ENCODE measurements at regions not wholly inside any gene's neighbourhood (a gene's known extent, or its start where the extent isn't known, plus 50 kb on each side); places are given as distances from the start of the nearest gene placed in this dataset.
"Not testable (repeated sequence)": the region's sequence is repeated elsewhere in the genome, so short reads cannot be mapped to it uniquely, and the experiment has no call there.

DNA sequence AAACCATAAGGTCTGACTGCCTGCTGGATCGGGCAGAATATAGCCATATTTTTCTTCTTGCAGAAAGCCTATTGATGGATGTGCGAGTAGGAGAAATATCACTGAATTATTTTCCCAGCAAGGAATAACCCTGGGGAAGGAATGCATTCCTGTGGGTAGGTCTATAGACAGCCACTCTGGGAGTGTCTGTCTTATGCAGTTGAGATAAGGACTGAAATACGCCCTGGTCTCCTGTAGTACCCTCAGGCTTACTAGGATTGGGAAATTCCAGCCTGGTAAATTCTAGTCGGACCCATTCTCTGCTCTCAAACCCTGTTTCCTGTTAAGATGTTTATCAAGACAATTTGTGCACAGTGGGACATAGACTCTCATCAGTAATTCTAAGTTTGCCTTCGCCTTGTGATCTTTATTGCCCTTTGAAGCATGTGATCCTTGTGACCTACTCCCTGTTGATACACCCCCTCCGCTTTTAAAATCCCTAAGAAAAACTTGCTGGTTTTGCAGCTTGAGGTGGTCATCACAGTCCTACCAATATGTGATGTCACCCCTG, 506.3 kb downstream of the SOX11 start:
- WGBS, 2 experiments (ENCODE audit: extremely low coverage in 1 of 2, insufficient coverage in 1 of 2, insufficient read length in 1 of 2, insufficient replicate concordance in 2 of 2, low coverage in 1 of 2, low lambda C conversion rate in 2 of 2, missing lambda C conversion rate in 1 of 2), result 96% methylated on average over 6 of the region's 6 CpGs; no CpG with 5 or more reads in 1 of the 2 experiments
- H3K9ac ChIP-seq (replicated peaks in 1 of 4; ENCODE audit: extremely low read depth in 1 of 4, low read depth in 3 of 4, low read length in 3 of 4); H3K23ac ChIP-seq (ENCODE audit: insufficient read length); H3K4me3 ChIP-seq (ENCODE audit: extremely low read depth in 1 of 4, insufficient read depth in 2 of 4, low read depth in 3 of 4, low read length in 4 of 4); H3K27me3 ChIP-seq (replicated peaks in 1 of 4; ENCODE audit: control insufficient read depth in 3 of 4, extremely low read depth in 1 of 4, insufficient read depth in 3 of 4, low read length in 3 of 4); H4K5ac ChIP-seq (ENCODE audit: insufficient read length, low read depth, low read length); H3K4ac ChIP-seq (replicated peaks; ENCODE audit: insufficient read length, low read depth, low read length); H2BK15ac ChIP-seq (ENCODE audit: low read length); FAIRE-seq; H3K4me2 ChIP-seq (ENCODE audit: insufficient read depth in 1 of 2, low read depth in 2 of 2, low read length in 2 of 2); CTCF ChIA-PET (ENCODE audit: partially characterized antibody); H2BK5ac ChIP-seq (ENCODE audit: low read depth, low read length); H3K9me3 ChIP-seq (ENCODE audit: insufficient read depth in 2 of 2, low read depth in 1 of 2, low read length in 1 of 2); H2BK20ac ChIP-seq (ENCODE audit: low read length); H3K14ac ChIP-seq (ENCODE audit: insufficient read length); H2AK5ac ChIP-seq (ENCODE audit: low read depth, low read length); H2AFZ ChIP-seq (ENCODE audit: low read length); DNase-seq (ENCODE audit: low read depth in 1 of 2, low spot score in 2 of 2); H3K23me2 ChIP-seq (ENCODE audit: low read depth, low read length); H4K8ac ChIP-seq (ENCODE audit: extremely low read depth, insufficient read depth, low read length); H3K27ac ChIP-seq (ENCODE audit: low read depth, low read length); H3K18ac ChIP-seq (ENCODE audit: extremely low read depth, low read length); H2BK120ac ChIP-seq (replicated peaks; ENCODE audit: low read depth, low read length); H4K20me1 ChIP-seq (replicated peaks in 1 of 2; ENCODE audit: control insufficient read depth in 1 of 2, insufficient read depth in 2 of 2, low read length in 2 of 2); POLR2A ChIA-PET (ENCODE audit: partially characterized antibody); H3K79me2 ChIP-seq (ENCODE audit: control insufficient read depth in 1 of 2, insufficient read depth in 2 of 2, low read length in 2 of 2); H3K4me1 ChIP-seq (replicated peaks in 1 of 4; ENCODE audit: control insufficient read depth in 3 of 4, insufficient read depth in 4 of 4, low read length in 3 of 4); H2BK12ac ChIP-seq (ENCODE audit: low read depth, low read length); H4K91ac ChIP-seq (replicated peaks; ENCODE audit: insufficient read length, low read length); H3K36me3 ChIP-seq (ENCODE audit: control insufficient read depth in 2 of 4, insufficient read depth in 4 of 4, low read length in 3 of 4); H3K79me1 ChIP-seq (ENCODE audit: low read depth, low read length); H3K56ac ChIP-seq (replicated peaks; ENCODE audit: insufficient read length, low read depth, low read length): not testable (repeated sequence)

Data from H1 (cell line).